NCI-H526 (cell line): ENCODE measurements at regions not wholly inside any gene's neighbourhood (a gene's known extent, or its start where the extent isn't known, plus 50 kb on each side); places are given as distances from the start of the nearest gene placed in this dataset.
"Not testable (repeated sequence)": the region's sequence is repeated elsewhere in the genome, so short reads cannot be mapped to it uniquely, and the experiment has no call there.

Experiments used
- DNase-seq, 2 experiments: peaks; one replicate each; lab custom pipeline; 2025; lab: John Stamatoyannopoulos, UW

GRCh38 chr21:16421007-16421406, 691.2 kb downstream of the USP25 start:
- no peak for DNase-seq

DNA sequence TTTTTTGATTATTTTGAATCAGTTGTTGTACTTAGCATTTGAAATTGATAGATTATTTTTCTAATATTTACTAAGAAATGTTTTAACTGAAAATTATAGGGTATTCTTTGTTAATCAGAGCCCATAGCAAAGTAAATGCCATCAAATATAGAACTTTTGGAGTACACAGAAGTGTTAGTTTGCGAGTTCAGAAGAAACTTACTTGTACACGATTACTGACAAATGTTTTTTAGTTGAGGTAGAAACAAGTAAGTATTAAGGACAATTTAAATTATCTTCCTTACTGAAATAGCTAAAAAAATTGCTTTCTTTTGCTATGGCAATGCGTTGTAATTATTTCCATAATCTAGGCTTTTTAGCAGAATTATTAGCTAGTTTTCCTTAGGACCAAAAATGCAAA, 692.2 kb downstream of the USP25 start:
- no peak for DNase-seq

GRCh38 chr21:16422702-16423101, 692.9 kb downstream of the USP25 start:
- DNase-seq = no peak

GRCh38 chr21:16423921-16424320, 694.1 kb downstream of the USP25 start:
- no peak for DNase-seq

GRCh38 chr21:16424331-16424751, 694.6 kb downstream of the USP25 start:
- DNase-seq = no peak

GRCh38 chr21:16425376-16425775, 695.6 kb downstream of the USP25 start:
- no peak for DNase-seq

- DNase-seq = no peak
Measured at GRCh38 chr21:16426936-16427335, 697.2 kb downstream of the USP25 start.

- no peak for DNase-seq
Measured at GRCh38 chr21:16427587-16428087, 697.9 kb downstream of the USP25 start.

DNA sequence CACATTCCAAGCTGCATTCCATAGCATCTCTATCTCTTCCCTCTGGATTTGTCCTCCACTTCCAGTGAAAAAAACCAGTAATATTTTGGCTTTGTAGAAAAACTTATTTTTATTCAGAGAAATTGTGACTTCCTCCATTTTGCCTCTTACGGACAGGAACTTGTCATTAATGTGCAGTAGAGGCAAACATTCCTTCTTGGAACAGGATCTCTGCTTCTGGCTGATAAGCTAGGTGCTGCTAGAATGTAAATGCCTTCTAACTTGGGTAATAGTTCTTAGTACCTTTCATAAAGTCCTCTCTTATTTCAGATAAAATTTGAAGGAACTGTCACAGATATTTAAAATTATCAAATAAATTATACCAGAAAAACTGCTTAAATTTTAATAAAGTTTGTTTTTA, 707.8 kb downstream of the USP25 start:
- no peak for DNase-seq

- no peak for DNase-seq
Measured at GRCh38 chr21:16438761-16439160, 709.0 kb downstream of the USP25 start.

GRCh38 chr21:16441789-16442188, 712.0 kb downstream of the USP25 start:
- DNase-seq = no peak

- peak; percentile 1 to 43 for DNase-seq
Measured at GRCh38 chr21:16454399-16454798, 724.6 kb downstream of the USP25 start.

DNA sequence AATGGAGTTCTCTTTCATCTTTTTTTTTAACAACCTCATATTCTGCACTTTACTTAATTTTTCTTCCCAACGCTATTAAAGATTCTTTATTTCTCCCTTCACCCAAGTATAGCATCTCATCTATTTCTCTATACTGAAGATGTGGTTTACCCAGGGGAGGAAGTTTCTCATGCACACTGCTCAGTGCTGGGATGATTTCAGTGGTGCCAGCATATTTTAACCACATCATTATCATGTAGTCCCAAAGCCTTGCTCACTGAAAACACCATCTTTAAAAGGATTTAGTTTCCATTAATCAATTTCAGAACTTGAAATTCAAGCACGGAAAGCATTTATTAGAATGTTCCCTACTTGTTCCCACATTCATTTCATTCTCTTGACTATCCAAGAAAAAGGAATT, 725.7 kb downstream of the USP25 start:
- peak; percentile 42 to 51 for DNase-seq

DNA sequence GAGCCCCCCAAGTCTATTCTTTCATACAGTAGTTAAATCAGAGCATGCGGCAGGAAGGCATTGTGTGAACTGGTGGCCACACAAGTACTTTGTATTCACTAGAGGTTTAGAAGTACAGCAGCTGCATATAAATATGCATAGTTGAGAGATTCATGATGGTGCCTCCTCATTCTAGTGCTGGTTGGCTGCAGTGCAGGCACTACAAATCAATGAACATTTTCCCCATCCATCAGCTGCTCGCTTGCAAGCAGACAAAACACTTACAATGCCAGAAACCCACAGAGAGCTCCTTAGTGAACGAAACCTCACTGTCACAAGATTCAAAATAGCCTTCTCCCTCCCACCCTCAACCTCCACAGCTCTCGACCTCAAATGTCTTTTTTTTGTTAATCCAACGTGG, 726.2 kb downstream of the USP25 start:
- peak; percentile 63 to 67 for DNase-seq

DNA sequence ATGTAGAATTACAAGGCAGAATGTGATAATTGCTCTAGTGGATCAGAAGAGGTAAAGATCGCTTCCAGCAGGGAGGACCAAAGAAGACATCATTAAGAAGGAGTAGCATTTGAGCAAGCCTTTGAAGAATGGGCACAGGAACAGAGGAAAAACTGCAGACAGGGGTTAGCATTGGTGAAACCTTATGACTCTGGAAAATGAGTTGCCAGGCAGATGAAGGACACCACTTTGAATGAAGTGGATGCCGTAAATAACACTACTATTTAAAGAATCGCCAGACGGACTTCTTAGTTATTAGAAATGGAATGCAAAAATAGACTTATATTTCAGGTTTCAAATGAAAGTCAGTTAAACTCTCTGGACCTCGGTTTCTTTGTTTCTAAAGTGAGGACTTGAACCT, 727.7 kb downstream of the USP25 start:
- DNase-seq = peak in 1 of 2 experiments; percentile 31

GRCh38 chr21:16460936-16461335, 731.2 kb downstream of the USP25 start:
- DNase-seq = no peak

DNA sequence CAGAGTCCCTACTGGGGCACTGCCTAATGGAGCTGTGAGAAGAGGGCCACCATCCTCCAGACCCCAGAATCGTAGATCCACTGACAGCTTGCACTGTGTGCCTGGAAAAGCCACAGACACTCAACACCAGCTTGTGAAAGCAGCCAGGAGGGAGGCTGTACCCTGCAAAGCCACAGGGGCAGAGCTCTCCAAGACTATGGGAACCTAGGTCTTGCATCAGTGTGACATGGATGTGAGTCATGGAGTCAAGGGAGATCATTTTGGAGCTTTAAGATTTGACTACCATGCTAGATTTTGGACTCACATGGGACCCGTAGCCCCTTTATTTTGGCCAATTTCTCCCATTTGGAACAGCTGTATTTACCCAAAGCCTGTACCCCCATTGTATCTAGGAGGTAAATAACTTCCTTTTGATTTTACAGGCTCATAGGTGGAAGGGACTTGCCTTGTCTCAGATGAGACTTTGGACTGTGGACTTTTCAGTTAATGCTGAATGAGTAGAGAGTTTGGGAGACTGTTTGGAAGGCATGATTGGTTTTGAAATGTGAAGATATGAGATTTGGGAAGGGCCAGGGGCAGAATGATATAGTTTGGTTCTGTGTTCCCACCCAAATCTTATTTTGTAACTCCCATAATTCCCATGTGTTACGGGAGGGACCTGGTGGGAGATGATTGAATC, 734.6 kb downstream of the USP25 start:
- not testable (repeated sequence) for DNase-seq

DNA sequence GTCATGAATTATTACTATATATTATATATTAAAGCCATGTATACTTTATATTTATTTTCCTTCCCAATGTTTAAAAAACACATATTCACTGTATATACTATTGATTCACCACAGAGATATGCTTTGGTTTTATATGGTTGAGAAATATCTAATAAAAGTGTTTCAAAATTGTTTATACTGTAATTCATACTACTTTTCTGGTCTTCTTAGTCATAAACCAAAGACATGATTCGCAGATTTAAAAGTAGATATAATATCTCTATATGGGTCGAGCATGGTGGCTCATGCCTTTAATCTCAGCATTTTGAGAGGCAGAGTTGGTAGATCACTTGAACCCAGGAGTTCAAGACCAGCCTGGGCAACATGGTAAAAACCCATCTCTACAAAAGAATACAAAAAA, 738.4 kb downstream of the USP25 start:
- DNase-seq = no peak

GRCh38 chr21:16473988-16474387, 744.2 kb downstream of the USP25 start:
- no peak for DNase-seq

- no peak for DNase-seq
Measured at GRCh38 chr21:16476056-16476825, 746.5 kb downstream of the USP25 start.

- DNase-seq = no peak
Measured at GRCh38 chr21:16488042-16488441, 758.3 kb downstream of the USP25 start.

- DNase-seq = no peak
Measured at GRCh38 chr21:16492356-16492755, 762.6 kb downstream of the USP25 start.

DNA sequence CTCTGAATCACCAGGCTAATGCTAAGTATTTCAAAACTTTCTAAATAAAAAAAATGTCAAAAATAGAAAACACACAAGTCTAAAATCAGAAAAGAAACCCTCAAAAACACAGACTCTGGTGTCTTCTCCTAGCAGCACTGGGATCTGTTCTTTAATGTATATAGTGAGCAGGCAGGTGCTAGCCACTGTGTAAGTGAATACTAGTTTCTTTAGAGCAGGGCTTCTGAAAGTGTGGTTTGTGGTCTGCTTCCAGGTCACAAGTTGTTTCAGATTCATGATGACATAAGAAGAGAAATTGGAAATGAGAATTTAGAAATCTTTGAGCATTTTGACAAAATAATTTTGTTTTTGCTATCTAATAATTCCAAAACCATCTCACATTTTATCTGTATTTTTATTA, 763.1 kb downstream of the USP25 start:
- DNase-seq = no peak
